ENCODE measurements at regions not wholly inside any gene's neighbourhood (a gene's known extent, or its start where the extent isn't known, plus 50 kb on each side); places are given as distances from the start of the nearest gene placed in this dataset.
"Not testable (repeated sequence)": the region's sequence is repeated elsewhere in the genome, so short reads cannot be mapped to it uniquely, and the experiment has no call there.

GRCh38 chr17:30677550-30678249 is 146.8 kb downstream of the CRLF3 start:
- H3K27ac ChIP-seq, result no peak overlapping the region
- no peak for TF ChIP-seq CTCF (conservative IDR thresholded peaks at IDR 0.05)

GRCh38 chr17:30675777-30676492 is 148.6 kb downstream of the CRLF3 start:
- not testable (repeated sequence) for H3K27ac ChIP-seq

GRCh38 chr17:30669217-30669649 is 155.3 kb downstream of the CRLF3 start:
- not testable (repeated sequence) for H3K27ac ChIP-seq

GRCh38 chr17:30668360-30669181 is 155.9 kb downstream of the CRLF3 start:
- not testable (repeated sequence) for H3K27ac ChIP-seq

- H3K27ac ChIP-seq, result peak overlapping the region; percentile 44; the same call in 1 of the 2 replicates
Observed at GRCh38 chr17:30667657-30668359, 156.7 kb downstream of the CRLF3 start.

GRCh38 chr17:30666838-30667656 is 157.4 kb downstream of the CRLF3 start:
- not testable (repeated sequence) for H3K27ac ChIP-seq

- H3K27ac ChIP-seq, result not testable (repeated sequence)
Observed at GRCh38 chr17:30663727-30664455, 160.6 kb downstream of the CRLF3 start.

GRCh38 chr17:30657148-30657547 is 167.3 kb downstream of the CRLF3 start:
- H3K27ac ChIP-seq, result not testable (repeated sequence)

- H3K27ac ChIP-seq, result not testable (repeated sequence)
Observed at GRCh38 chr17:30653038-30653437, 171.5 kb downstream of the CRLF3 start.

- not testable (repeated sequence) for H3K27ac ChIP-seq
Observed at GRCh38 chr17:30650149-30650548, 172.9 kb downstream of the GOSR1 start.

- not testable (repeated sequence) for H3K27ac ChIP-seq
Observed at GRCh38 chr17:30648015-30648620, 170.9 kb downstream of the GOSR1 start.

- H3K27ac ChIP-seq, result not testable (repeated sequence)
Observed at GRCh38 chr17:30645875-30646274, 168.7 kb downstream of the GOSR1 start.

- not testable (repeated sequence) for H3K27ac ChIP-seq
Observed at GRCh38 chr17:30644713-30645112, 167.5 kb downstream of the GOSR1 start.

- H3K27ac ChIP-seq, result not testable (repeated sequence)
Observed at GRCh38 chr17:30644287-30644686, 167.1 kb downstream of the GOSR1 start.

GRCh38 chr17:30641428-30641827 is 164.2 kb downstream of the GOSR1 start:
- H3K27ac ChIP-seq, result not testable (repeated sequence)

- not testable (repeated sequence) for H3K27ac ChIP-seq
Observed at GRCh38 chr17:30639391-30639790, 162.2 kb downstream of the GOSR1 start.

- H3K27ac ChIP-seq, result not testable (repeated sequence)
Observed at GRCh38 chr17:30638968-30639367, 161.8 kb downstream of the GOSR1 start.

GRCh38 chr17:30631651-30632050 is 154.4 kb downstream of the GOSR1 start:
- not testable (repeated sequence) for H3K27ac ChIP-seq
